Smooth muscle cell (in vitro differentiated cells): ENCODE measurements at regions not wholly inside any gene's neighbourhood (a gene's known extent, or its start where the extent isn't known, plus 50 kb on each side); places are given as distances from the start of the nearest gene placed in this dataset.

Experiments used
- DNase-seq: peaks from one replicate; lab custom pipeline; 2025; ENCODE audit not compliant: unreplicated experiment; lab: John Stamatoyannopoulos, UW
- H2AFZ ChIP-seq: fragments of 200-600 bp; sonication (generic); 2 replicates; pipeline ENCODE4 v1.6.0; 2016; ENCODE audit warnings: antibody characterized with exemption, low read depth, mild to moderate bottlenecking
- H3F3A ChIP-seq: fragments of 200-600 bp; sonication (generic); 2 replicates; pipeline ENCODE4 v1.6.0; 2017; ENCODE audit warnings: antibody characterized with exemption, low read depth
- H3K27ac ChIP-seq: fragments of 200-600 bp; sonication (generic); 2 replicates; pipeline ENCODE4 v1.5.1; 2016; ENCODE audit warnings: low read depth, mild to moderate bottlenecking
- H3K27me3 ChIP-seq: fragments of 200-600 bp; sonication (generic); 2 replicates; pipeline ENCODE4 v1.6.1; 2016; ENCODE audit warnings: low read depth, mild to moderate bottlenecking
- H3K36me3 ChIP-seq: fragments of 200-600 bp; sonication (generic); 2 replicates; pipeline ENCODE4 v1.5.1; 2016; ENCODE audit warnings: low read depth
- H3K4me1 ChIP-seq: fragments of 200-600 bp; sonication (generic); 2 replicates; pipeline ENCODE4 v1.5.1; 2016; ENCODE audit warnings: low read depth
- H3K4me2 ChIP-seq: fragments of 200-600 bp; sonication (generic); 2 replicates; pipeline ENCODE4 v1.6.0; 2016; ENCODE audit warnings: mild to moderate bottlenecking
- H3K4me3 ChIP-seq: fragments of 200-600 bp; sonication (generic); 2 replicates; pipeline ENCODE4 v1.5.1; 2016; ENCODE audit warnings: mild to moderate bottlenecking
- H3K79me2 ChIP-seq: fragments of 200-600 bp; sonication (generic); 2 replicates; pipeline ENCODE4 v1.6.0; 2016; ENCODE audit warnings: low read depth, mild to moderate bottlenecking
- H3K9ac ChIP-seq: fragments of 200-600 bp; sonication (generic); 2 replicates; pipeline ENCODE4 v1.6.0; 2016; ENCODE audit warnings: low read depth
- H3K9me3 ChIP-seq: fragments of 200-600 bp; sonication (generic); replicated peaks from 2 replicates; pipeline ENCODE4 v1.5.1; 2016; ENCODE audit warnings: low read depth
- H4K20me1 ChIP-seq: fragments of 200-600 bp; sonication (generic); 2 replicates; pipeline ENCODE4 v1.6.0; 2016; ENCODE audit warnings: low read depth
- WGBS: methylation state at CpG from one replicate; pipeline ENCODE4 v1.1.7; 2016; ENCODE audit warnings: low lambda C conversion rate; 5-methylcytosine and 5-hydroxymethylcytosine counted together
- TF ChIP-seq, protein P1 (sequence below): fragments of 200-600 bp; sonication (generic); IDR thresholded peaks from 2 replicates; pipeline ENCODE4 v1.5.1; 2017; ENCODE audit warnings: borderline replicate concordance, mild to moderate bottlenecking, antibody characterized with exemption; ENCODE audit not compliant: insufficient read depth, poor library complexity, severe bottlenecking

DNA sequence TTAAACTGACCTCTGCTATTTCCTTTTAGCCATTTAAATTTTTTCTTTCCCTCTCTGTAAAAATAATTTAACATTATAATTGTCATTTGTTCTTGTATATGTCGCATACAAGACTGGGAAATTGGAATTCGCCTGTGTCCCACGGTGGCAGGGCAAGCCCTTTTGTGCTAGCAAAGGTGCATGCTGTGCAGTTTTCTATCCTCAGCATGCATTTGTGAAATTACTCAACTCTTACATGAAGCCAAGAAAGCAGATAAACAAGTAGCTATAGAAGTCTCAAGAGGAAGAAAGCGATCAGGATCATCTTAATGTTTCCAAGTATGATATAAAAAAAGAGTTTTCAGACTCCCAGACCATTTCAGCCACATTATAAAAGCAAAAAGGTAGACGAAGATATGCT lies 392.6 kb upstream of the CHST9 start:
- no peak overlapping the region for H3K4me3 ChIP-seq
- H3K27me3 ChIP-seq: no peaks in the 10 kb centered on the region
- peaks cover 10% of the 10 kb centered on the region for H3K9me3 ChIP-seq
- 71% methylated on average over 5 of the region's 5 CpGs for WGBS
- no peaks in the 10 kb centered on the region for H3F3A ChIP-seq
- H3K79me2 ChIP-seq: no peaks in the 10 kb centered on the region
- H3K36me3 ChIP-seq: no peaks in the 10 kb centered on the region
- no peaks in the 10 kb centered on the region for H4K20me1 ChIP-seq
- no peak overlapping the region for H3K9ac ChIP-seq
- no peak for DNase-seq
- TF ChIP-seq, protein P1, sequence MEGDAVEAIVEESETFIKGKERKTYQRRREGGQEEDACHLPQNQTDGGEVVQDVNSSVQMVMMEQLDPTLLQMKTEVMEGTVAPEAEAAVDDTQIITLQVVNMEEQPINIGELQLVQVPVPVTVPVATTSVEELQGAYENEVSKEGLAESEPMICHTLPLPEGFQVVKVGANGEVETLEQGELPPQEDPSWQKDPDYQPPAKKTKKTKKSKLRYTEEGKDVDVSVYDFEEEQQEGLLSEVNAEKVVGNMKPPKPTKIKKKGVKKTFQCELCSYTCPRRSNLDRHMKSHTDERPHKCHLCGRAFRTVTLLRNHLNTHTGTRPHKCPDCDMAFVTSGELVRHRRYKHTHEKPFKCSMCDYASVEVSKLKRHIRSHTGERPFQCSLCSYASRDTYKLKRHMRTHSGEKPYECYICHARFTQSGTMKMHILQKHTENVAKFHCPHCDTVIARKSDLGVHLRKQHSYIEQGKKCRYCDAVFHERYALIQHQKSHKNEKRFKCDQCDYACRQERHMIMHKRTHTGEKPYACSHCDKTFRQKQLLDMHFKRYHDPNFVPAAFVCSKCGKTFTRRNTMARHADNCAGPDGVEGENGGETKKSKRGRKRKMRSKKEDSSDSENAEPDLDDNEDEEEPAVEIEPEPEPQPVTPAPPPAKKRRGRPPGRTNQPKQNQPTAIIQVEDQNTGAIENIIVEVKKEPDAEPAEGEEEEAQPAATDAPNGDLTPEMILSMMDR: no peak
- no peaks in the 10 kb centered on the region for H3K4me1 ChIP-seq
- H3K27ac ChIP-seq: no peak overlapping the region
- H2AFZ ChIP-seq: no peak overlapping the region
- no peak overlapping the region for H3K4me2 ChIP-seq

DNA sequence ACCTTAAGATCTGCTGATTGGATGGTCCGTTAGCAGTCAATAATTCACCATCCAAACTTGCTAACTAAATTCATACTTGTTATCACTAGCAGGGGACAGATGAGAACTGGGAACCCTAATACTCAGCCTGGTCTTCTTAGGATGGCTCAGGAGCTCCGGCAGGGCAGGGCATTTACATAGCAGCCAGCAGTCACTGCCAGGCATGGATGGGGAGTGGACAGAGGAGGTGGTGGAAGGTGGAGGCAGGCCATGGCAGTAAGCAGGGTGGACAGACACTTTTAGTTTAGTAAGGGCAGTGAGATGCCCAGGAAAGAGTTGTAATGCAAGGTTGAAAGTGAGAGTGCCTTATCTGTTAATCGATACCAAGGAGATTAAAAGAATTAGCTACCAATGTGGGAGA lies 392.2 kb upstream of the CHST9 start:
- Histone ChIP-seq H2AFZ (no peak overlapping the region), H3K36me3 (no peaks in the 10 kb centered on the region), H3K27me3 (no peaks in the 10 kb centered on the region), H3K9ac (no peak overlapping the region), H3K4me2 (no peak overlapping the region), H4K20me1 (no peaks in the 10 kb centered on the region), H3K9me3 (peaks cover 10% of the 10 kb centered on the region), H3F3A (no peaks in the 10 kb centered on the region), H3K4me3 (no peak overlapping the region), H3K27ac (no peak overlapping the region), H3K4me1 (no peaks in the 10 kb centered on the region), H3K79me2 (no peaks in the 10 kb centered on the region)
- 91% methylated on average over 3 of the region's 3 CpGs for WGBS
- DNase-seq: no peak
- TF ChIP-seq, protein P1: no peak

DNA sequence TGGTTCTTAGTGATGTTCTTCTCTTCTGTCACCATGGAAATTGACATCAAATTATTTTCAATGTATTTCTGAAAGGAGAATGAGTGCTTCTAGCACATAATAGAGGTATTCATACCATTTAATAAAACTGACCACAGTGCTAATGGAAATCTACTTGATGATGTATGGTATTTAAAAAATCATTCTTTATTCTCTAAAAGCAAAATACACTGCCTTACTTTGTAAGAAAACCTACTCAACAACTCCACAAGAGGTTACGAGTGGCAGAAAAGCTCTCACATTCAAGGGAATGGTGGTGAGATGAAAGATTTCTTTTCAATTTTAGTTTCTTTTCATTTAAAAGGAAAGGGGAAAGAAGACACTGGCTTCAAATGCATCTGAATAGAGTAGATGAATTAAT lies 382.3 kb upstream of the CHST9 start:
- Histone ChIP-seq H3K4me3 (no peak overlapping the region), H3K27me3 (no peaks in the 10 kb centered on the region), H3K4me1 (peaks cover under 1% of the 10 kb centered on the region), H3F3A (no peaks in the 10 kb centered on the region), H3K4me2 (no peak overlapping the region), H2AFZ (no peak overlapping the region), H3K36me3 (no peaks in the 10 kb centered on the region), H3K27ac (no peak overlapping the region), H3K9ac (no peak overlapping the region), H3K79me2 (no peaks in the 10 kb centered on the region), H3K9me3 (no peaks in the 10 kb centered on the region), H4K20me1 (no peaks in the 10 kb centered on the region)
- TF ChIP-seq, protein P1: no peak
- DNase-seq: no peak
- WGBS: 89% methylated on average over 1 of the region's 1 CpG

DNA sequence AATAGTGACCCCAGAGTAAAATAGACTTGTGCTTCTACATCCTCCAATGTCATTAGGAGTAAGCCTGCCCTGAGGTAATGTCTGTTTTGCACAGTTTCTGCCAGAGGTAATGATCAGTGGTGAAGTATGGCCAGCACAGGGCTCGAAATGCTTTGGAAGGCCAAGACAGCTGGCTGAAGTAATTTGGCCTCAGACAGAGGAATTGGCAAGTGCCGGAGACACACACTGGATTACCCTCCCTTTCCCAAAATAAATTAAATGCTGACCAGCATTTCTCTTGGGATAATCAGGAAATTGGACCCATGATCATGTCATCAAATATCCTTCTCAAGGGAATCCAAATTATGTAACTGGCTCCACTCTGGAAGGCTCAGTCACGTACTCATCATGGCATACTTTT lies 379.0 kb upstream of the CHST9 start:
- H3K27me3 ChIP-seq: peaks cover 6% of the 10 kb centered on the region
- no peak overlapping the region for H3K4me3 ChIP-seq
- H3K4me1 ChIP-seq: peaks cover 13% of the 10 kb centered on the region
- no peak overlapping the region for H3K4me2 ChIP-seq
- no peaks in the 10 kb centered on the region for H4K20me1 ChIP-seq
- TF ChIP-seq, protein P1: no peak
- H3K36me3 ChIP-seq: no peaks in the 10 kb centered on the region
- no peaks in the 10 kb centered on the region for H3K9me3 ChIP-seq
- H3K79me2 ChIP-seq: no peaks in the 10 kb centered on the region
- no peak overlapping the region for H3K9ac ChIP-seq
- no peak overlapping the region for H2AFZ ChIP-seq
- no peak overlapping the region for H3K27ac ChIP-seq
- WGBS: 83% methylated on average over 3 of the region's 3 CpGs
- DNase-seq: no peak
- H3F3A ChIP-seq: no peaks in the 10 kb centered on the region
